HCEC 1CT (cell line): ENCODE measurements at regions not wholly inside any gene's neighbourhood (a gene's known extent, or its start where the extent isn't known, plus 50 kb on each side); places are given as distances from the start of the nearest gene placed in this dataset.
A peak's percentile ranks its signal among the peaks of the same experiment; 100 is the strongest.
"Not testable (repeated sequence)": the region's sequence is repeated elsewhere in the genome, so short reads cannot be mapped to it uniquely, and the experiment has no call there.

Experiments used
- DNase-seq: peaks from one replicate; pipeline ENCODE4 v3.0.0-alpha.2; 2017

- DNase-seq: no peak
Observed at GRCh38 chr5:13470975-13471374, 473.5 kb downstream of the DNAH5 start.

- no peak for DNase-seq
Observed at GRCh38 chr5:13470263-13470662, 474.2 kb downstream of the DNAH5 start.

GRCh38 chr5:13464532-13465193 lies 479.8 kb downstream of the DNAH5 start:
- no peak for DNase-seq

- no peak for DNase-seq
Observed at GRCh38 chr5:13460587-13460986, 483.9 kb downstream of the DNAH5 start.

GRCh38 chr5:13454050-13454449 lies 490.4 kb downstream of the DNAH5 start:
- DNase-seq: no peak

- no peak for DNase-seq
Observed at GRCh38 chr5:13448843-13449242, 495.6 kb downstream of the DNAH5 start.

- DNase-seq: no peak
Observed at GRCh38 chr5:13439430-13439829, 505.1 kb downstream of the DNAH5 start.

- DNase-seq: no peak
Observed at GRCh38 chr5:13427827-13428557, 516.5 kb downstream of the DNAH5 start.

- no peak for DNase-seq
Observed at GRCh38 chr5:13412040-13412595, 532.4 kb downstream of the DNAH5 start.

- peak; percentile 27 for DNase-seq
Observed at GRCh38 chr5:13408616-13409015, 535.9 kb downstream of the DNAH5 start.

- no peak for DNase-seq
Observed at GRCh38 chr5:13403351-13403750, 541.1 kb downstream of the DNAH5 start.

GRCh38 chr5:13385066-13385465 lies 559.4 kb downstream of the DNAH5 start:
- DNase-seq: no peak

- no peak for DNase-seq
Observed at GRCh38 chr5:13382232-13382631, 562.3 kb downstream of the DNAH5 start.

- peak; percentile 47 for DNase-seq
Observed at GRCh38 chr5:13378091-13378490, 566.4 kb downstream of the DNAH5 start.

GRCh38 chr5:13359344-13359743 lies 585.1 kb downstream of the DNAH5 start:
- DNase-seq: peak; percentile 92

- DNase-seq: no peak
Observed at GRCh38 chr5:13358342-13358741, 586.1 kb downstream of the DNAH5 start.

- DNase-seq: peak; percentile 8
Observed at GRCh38 chr5:13357929-13358328, 586.6 kb downstream of the DNAH5 start.

- DNase-seq: no peak
Observed at GRCh38 chr5:13356226-13356625, 588.3 kb downstream of the DNAH5 start.

GRCh38 chr5:13354611-13355010 lies 589.9 kb downstream of the DNAH5 start:
- DNase-seq: no peak

- DNase-seq: peak; percentile 23
Observed at GRCh38 chr5:13350767-13351166, 593.7 kb downstream of the DNAH5 start.

- DNase-seq: no peak
Observed at GRCh38 chr5:13348568-13348967, 595.9 kb downstream of the DNAH5 start.

- peak; percentile 32 for DNase-seq
Observed at GRCh38 chr5:13346401-13346800, 598.1 kb downstream of the DNAH5 start.

- DNase-seq: peak; percentile 20
Observed at GRCh38 chr5:13339093-13339492, 605.4 kb downstream of the DNAH5 start.

- not testable (repeated sequence) for DNase-seq
Observed at GRCh38 chr5:13335026-13335425, 609.5 kb downstream of the DNAH5 start.
